ENCODE measurements at regions not wholly inside any gene's neighbourhood (a gene's known extent, or its start where the extent isn't known, plus 50 kb on each side); places are given as distances from the start of the nearest gene placed in this dataset.

DNA sequence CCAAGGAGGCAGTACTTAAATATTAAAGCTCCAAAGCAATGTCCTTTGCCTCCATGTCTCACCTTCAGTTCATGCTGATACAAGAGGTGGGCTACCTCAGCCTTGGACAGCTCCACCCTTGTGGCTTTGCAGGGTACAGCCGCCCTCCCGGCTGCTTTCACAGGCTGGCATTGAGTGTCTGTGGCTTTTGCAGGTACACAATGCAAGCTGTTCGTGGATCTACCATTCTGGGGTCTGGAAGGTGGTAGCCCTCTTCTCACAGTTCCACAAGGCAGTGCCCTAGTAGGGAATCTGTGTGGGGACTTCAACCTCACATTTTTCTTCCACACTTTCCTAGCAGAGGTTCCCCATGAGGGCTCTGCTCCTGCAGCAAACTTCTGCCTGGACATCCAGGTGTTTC, 324.8 kb downstream of the COL11A1 start:
- no peaks in the 10 kb centered on the region for H3K79me2 ChIP-seq (ENCODE audit: control insufficient read depth, insufficient read depth, low read length)
- no peak for FAIRE-seq

DNA sequence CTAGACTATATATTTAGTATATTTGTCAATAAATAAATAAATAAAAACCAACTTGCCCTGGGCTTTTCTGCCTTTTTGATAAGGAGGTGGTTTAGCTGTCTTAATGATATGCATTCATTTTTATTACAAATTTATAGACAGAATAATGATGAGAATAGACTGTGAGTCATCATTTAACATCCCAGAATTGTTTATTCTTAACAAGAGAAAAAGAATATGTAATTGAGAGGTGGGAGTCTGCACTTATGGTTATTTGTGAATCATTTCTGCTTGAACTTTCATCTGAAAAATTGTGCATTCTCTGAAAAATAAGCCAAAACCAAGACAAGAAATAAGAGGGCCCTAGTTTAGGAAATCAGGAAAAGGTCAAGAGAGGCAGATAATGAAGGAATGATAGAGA, 326.2 kb downstream of the COL11A1 start:
- Histone ChIP-seq H3K4me3 (ENCODE audit: control insufficient read depth in 2 of 3, extremely low read depth in 1 of 3, insufficient read depth in 2 of 3, low read depth in 1 of 3, low read length in 3 of 3) (no peak overlapping the region), H3K4me1 (ENCODE audit: control insufficient read depth, extremely low read depth, insufficient read depth, low read length) (no peaks in the 10 kb centered on the region), H4K20me1 (ENCODE audit: control insufficient read depth, extremely low read depth, insufficient read depth, low read length) (no peaks in the 10 kb centered on the region), H3K9me3 (ENCODE audit: control insufficient read depth, low read depth, low read length) (peaks cover 1% of the 10 kb centered on the region), H3K9me1 (ENCODE audit: control insufficient read depth, extremely low read depth, insufficient read depth, low read length) (no peaks in the 10 kb centered on the region), H3K27ac (ENCODE audit: control insufficient read depth, insufficient read depth, low read length) (no peak overlapping the region), H3K36me3 (ENCODE audit: control insufficient read depth in 2 of 2, extremely low read depth in 1 of 2, insufficient read depth in 2 of 2, low read length in 2 of 2) (no peaks in the 10 kb centered on the region), H3K27me3 (ENCODE audit: control insufficient read depth, extremely low read depth, insufficient read depth, low read length) (no peaks in the 10 kb centered on the region), H3K4me2 (ENCODE audit: control insufficient read depth, extremely low read depth, insufficient read depth, low read depth, low read length) (no peak overlapping the region), H3K9ac (ENCODE audit: control insufficient read depth, extremely low read depth, insufficient read depth, low read length) (no peak overlapping the region), H3K79me2 (ENCODE audit: control insufficient read depth, insufficient read depth, low read length) (no peaks in the 10 kb centered on the region), H2AFZ (ENCODE audit: control insufficient read depth, low read length) (no peak overlapping the region)
- FAIRE-seq (no peak), DNase-seq (ENCODE audit: low read depth, low spot score) (no peak)
- dilution Hi-C loops (cut with MboI; ENCODE audit: extremely low pct_ligation_motif_present, low sequenced_read_pairs), result no loop called here
- no peak for TF ChIP-seq EZH2 (IDR thresholded peaks at IDR 0.05; ENCODE audit: low read length)
- TF ChIP-seq, protein P1, sequence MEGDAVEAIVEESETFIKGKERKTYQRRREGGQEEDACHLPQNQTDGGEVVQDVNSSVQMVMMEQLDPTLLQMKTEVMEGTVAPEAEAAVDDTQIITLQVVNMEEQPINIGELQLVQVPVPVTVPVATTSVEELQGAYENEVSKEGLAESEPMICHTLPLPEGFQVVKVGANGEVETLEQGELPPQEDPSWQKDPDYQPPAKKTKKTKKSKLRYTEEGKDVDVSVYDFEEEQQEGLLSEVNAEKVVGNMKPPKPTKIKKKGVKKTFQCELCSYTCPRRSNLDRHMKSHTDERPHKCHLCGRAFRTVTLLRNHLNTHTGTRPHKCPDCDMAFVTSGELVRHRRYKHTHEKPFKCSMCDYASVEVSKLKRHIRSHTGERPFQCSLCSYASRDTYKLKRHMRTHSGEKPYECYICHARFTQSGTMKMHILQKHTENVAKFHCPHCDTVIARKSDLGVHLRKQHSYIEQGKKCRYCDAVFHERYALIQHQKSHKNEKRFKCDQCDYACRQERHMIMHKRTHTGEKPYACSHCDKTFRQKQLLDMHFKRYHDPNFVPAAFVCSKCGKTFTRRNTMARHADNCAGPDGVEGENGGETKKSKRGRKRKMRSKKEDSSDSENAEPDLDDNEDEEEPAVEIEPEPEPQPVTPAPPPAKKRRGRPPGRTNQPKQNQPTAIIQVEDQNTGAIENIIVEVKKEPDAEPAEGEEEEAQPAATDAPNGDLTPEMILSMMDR (optimal IDR thresholded peaks at IDR 0.05 in 1 of 3, IDR thresholded peaks at IDR 0.05 in 1 of 3, conservative IDR thresholded peaks at IDR 0.05 in 1 of 3; ENCODE audit: extremely low read depth in 1 of 3, insufficient read depth in 2 of 3, low read length in 3 of 3), result no peak

More for the DNA sequence above, 324.8 kb downstream of the COL11A1 start:
- Histone ChIP-seq H3K9ac (ENCODE audit: control insufficient read depth, extremely low read depth, insufficient read depth, low read length) (no peak overlapping the region), H3K9me1 (ENCODE audit: control insufficient read depth, extremely low read depth, insufficient read depth, low read length) (no peaks in the 10 kb centered on the region), H3K9me3 (ENCODE audit: control insufficient read depth, low read depth, low read length) (peaks cover 1% of the 10 kb centered on the region), H4K20me1 (ENCODE audit: control insufficient read depth, extremely low read depth, insufficient read depth, low read length) (no peaks in the 10 kb centered on the region), H3K4me1 (ENCODE audit: control insufficient read depth, extremely low read depth, insufficient read depth, low read length) (no peaks in the 10 kb centered on the region), H3K27me3 (ENCODE audit: control insufficient read depth, extremely low read depth, insufficient read depth, low read length) (no peaks in the 10 kb centered on the region), H3K4me3 (ENCODE audit: control insufficient read depth in 2 of 3, extremely low read depth in 1 of 3, insufficient read depth in 2 of 3, low read depth in 1 of 3, low read length in 3 of 3) (no peak overlapping the region), H3K4me2 (ENCODE audit: control insufficient read depth, extremely low read depth, insufficient read depth, low read depth, low read length) (no peak overlapping the region), H3K36me3 (ENCODE audit: control insufficient read depth in 2 of 2, extremely low read depth in 1 of 2, insufficient read depth in 2 of 2, low read length in 2 of 2) (no peaks in the 10 kb centered on the region), H2AFZ (ENCODE audit: control insufficient read depth, low read length) (no peak overlapping the region), H3K27ac (ENCODE audit: control insufficient read depth, insufficient read depth, low read length) (no peak overlapping the region)
- no peak for TF ChIP-seq EZH2 (IDR thresholded peaks at IDR 0.05; ENCODE audit: low read length)
- TF ChIP-seq, protein P1 (optimal IDR thresholded peaks at IDR 0.05 in 1 of 3, IDR thresholded peaks at IDR 0.05 in 1 of 3, conservative IDR thresholded peaks at IDR 0.05 in 1 of 3; ENCODE audit: extremely low read depth in 1 of 3, insufficient read depth in 2 of 3, low read length in 3 of 3), result no peak
- no peak for DNase-seq (ENCODE audit: low read depth, low spot score)
- dilution Hi-C loops (cut with MboI; ENCODE audit: extremely low pct_ligation_motif_present, low sequenced_read_pairs), result no loop called here

Measured in keratinocyte (primary cell).